Small intestine (tissue), 7 donors: ENCODE measurements at regions not wholly inside any gene's neighbourhood (a gene's known extent, or its start where the extent isn't known, plus 50 kb on each side); places are given as distances from the start of the nearest gene placed in this dataset.

ENCODE experiments used
- DNase-seq, 2 donors: peaks; one replicate each; pipeline versions ENCODE4 v3.0.0 to v3.0.0-alpha.2; 2013
- FAIRE-seq: peaks from 2 replicates; lab custom pipeline; 2012; peaks lifted over from hg19 to GRCh38; lab: Jason Lieb, UNC
- H3K27ac ChIP-seq, 3 donors: one replicate each; pipeline ENCODE4 v1.5.1; 2013; ENCODE audit warnings: low read length in 2 of 3, mild to moderate bottlenecking in 2 of 3, control low read depth in 1 of 3, inconsistent platforms in 1 of 3, low read depth in 1 of 3, moderate library complexity in 1 of 3
- H3K27me3 ChIP-seq, 3 donors: one replicate each; pipeline ENCODE4 v1.6.1; 2013; ENCODE audit warnings: low read length in 3 of 3, inconsistent platforms in 1 of 3; ENCODE audit not compliant: control insufficient read depth in 3 of 3, insufficient read depth in 3 of 3
- H3K36me3 ChIP-seq, 3 donors: one replicate each; pipeline ENCODE4 v1.6.1; 2013; ENCODE audit warnings: low read length in 3 of 3, inconsistent platforms in 1 of 3, low read depth in 1 of 3, mild to moderate bottlenecking in 1 of 3, moderate library complexity in 1 of 3; ENCODE audit not compliant: control insufficient read depth in 3 of 3, insufficient read depth in 2 of 3
- H3K4me1 ChIP-seq, 3 donors: one replicate each; pipeline ENCODE4 v1.6.1; 2013; ENCODE audit warnings: low read length in 2 of 3, inconsistent platforms in 1 of 3, low read depth in 1 of 3, mild to moderate bottlenecking in 1 of 3, moderate library complexity in 1 of 3; ENCODE audit not compliant: control insufficient read depth in 3 of 3, insufficient read depth in 2 of 3
- H3K4me3 ChIP-seq, 3 donors: one replicate each; pipeline ENCODE4 v1.5.1; 2013; ENCODE audit warnings: low read length in 3 of 3, control low read depth in 1 of 3, inconsistent platforms in 1 of 3, low read depth in 1 of 3, mild to moderate bottlenecking in 1 of 3, moderate library complexity in 1 of 3
- H3K9me3 ChIP-seq, 2 donors: one replicate each; pipeline ENCODE4 v1.6.1; 2013; ENCODE audit warnings: low read depth in 1 of 2, low read length in 1 of 2; ENCODE audit not compliant: control insufficient read depth in 2 of 2, insufficient read depth in 1 of 2
- WGBS, 3 donors: extraction: QIAGEN DNeasy Blood & Tissue Kit; methylation state at CpG; one replicate each; pipeline ENCODE4 v1.1.7; 2013; 5-methylcytosine and 5-hydroxymethylcytosine counted together
- donor health status: healthy with polysubstance abuse.
- donor health status: control.
- donor health status: control.
- donor health status: Bipolar disorder and iron deficiency.
- donor health status: healthy.

DNA sequence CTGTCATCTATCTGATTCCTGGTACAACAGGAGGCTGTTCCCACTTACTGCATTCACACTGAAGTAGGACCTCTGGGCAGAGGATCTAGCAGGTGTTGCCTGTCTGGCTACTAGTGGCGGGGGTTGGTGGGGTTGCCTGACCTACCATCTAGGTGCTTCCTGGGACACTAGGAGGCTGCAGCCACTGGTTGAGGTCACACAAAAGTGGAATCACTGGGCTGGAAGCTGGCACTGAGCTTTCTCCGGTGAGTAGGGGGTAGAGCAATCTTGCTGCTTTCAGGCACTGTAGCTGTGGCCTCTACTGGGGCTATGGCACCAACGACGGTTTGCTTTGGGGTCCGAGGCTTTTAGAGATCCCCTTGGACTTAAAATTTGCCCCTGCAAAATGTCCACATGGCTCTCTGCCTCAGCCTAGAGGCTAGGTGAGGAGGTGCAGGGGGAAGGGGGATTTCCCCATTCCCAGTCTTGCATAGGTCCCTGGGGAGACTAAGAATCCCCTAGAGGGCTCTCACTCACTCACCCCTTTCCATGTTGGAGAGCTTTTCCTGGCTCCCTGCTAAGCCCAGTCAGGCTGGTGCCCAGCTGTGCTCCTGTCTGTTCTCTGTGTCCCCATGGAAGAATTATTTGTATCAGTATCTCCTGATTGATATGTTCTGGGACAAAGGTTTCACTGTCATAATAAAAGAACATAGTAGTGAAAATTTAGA lies 397.7 kb upstream of the EPHA6 start:
- Histone ChIP-seq H3K27me3 (no peaks in the 10 kb centered on the region), H3K4me1 (no peaks in the 10 kb centered on the region), H3K27ac (no peak overlapping the region), H3K9me3 (no peaks in the 10 kb centered on the region), H3K4me3 (no peak overlapping the region), H3K36me3 (no peaks in the 10 kb centered on the region)
- no peak for DNase-seq
- WGBS, 3 donors: 89 to 92% (median 91%) methylated on average over 5 of the region's 5 CpGs
- no peak for FAIRE-seq

GRCh38 chr3:96428097-96428496 lies 386.3 kb upstream of the EPHA6 start:
- no peak for FAIRE-seq

DNA sequence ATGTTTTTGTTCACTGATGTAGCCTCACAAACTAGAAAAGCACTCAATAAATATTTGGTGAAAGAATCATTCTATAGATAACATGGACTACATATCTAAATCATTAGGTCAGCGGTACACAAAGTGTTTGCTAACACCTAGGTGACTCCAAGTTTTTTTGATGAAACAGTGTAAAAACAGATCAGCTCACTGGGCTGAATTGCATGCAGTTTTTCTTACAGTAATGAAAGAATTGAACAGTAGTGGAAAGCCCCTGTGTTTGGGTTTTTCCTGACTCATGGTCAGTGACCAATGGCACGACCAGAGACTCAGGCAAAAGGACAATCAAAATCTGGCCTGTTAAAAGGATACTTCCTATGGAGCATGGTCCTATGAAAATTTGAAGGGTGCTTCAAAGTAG lies 384.3 kb upstream of the EPHA6 start:
- Histone ChIP-seq H3K4me3 (no peak overlapping the region), H3K27me3 (no peaks in the 10 kb centered on the region), H3K9me3 (no peaks in the 10 kb centered on the region), H3K27ac (no peak overlapping the region), H3K36me3 (no peaks in the 10 kb centered on the region), H3K4me1 (no peaks in the 10 kb centered on the region)
- FAIRE-seq (no peak), DNase-seq (no peak)
- WGBS, 3 donors: 46 to 70% (median 58%) methylated on average over 2 of the region's 2 CpGs

More at GRCh38 chr3:96428097-96428496, 386.3 kb upstream of the EPHA6 start:
- H3K36me3 ChIP-seq: no peaks in the 10 kb centered on the region
- H3K4me3 ChIP-seq: no peak overlapping the region
- no peaks in the 10 kb centered on the region for H3K9me3 ChIP-seq
- no peak overlapping the region for H3K27ac ChIP-seq
- H3K27me3 ChIP-seq: no peaks in the 10 kb centered on the region
- H3K4me1 ChIP-seq: no peaks in the 10 kb centered on the region
- DNase-seq: no peak

DNA sequence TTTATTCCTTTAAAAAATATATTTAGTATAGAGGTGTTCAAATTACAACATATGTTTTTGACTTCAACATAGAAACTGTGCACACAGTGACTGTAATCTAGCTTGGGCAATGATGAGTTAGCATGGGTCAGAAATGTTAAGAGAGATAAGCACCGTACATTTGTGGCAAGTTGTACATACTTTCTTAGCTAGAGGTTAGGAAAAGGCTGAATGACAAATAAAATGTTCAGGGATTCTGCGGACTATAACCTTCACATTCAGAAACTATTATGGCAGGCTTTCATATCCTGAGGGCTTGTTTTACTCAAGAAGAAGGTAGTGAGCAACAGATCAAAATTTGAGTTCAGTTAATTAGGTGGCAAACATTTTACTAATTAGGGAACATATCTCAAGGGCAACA lies 379.7 kb upstream of the EPHA6 start:
- no peaks in the 10 kb centered on the region for H3K4me1 ChIP-seq
- H3K27ac ChIP-seq: no peak overlapping the region
- no peak overlapping the region for H3K4me3 ChIP-seq
- 66 to 85% (median 78%) methylated on average over 2 of the region's 2 CpGs for WGBS, 3 donors
- no peaks in the 10 kb centered on the region for H3K36me3 ChIP-seq
- FAIRE-seq: no peak
- H3K27me3 ChIP-seq: no peaks in the 10 kb centered on the region
- DNase-seq: no peak
- H3K9me3 ChIP-seq: no peaks in the 10 kb centered on the region

- FAIRE-seq (no peak), DNase-seq (no peak)
- peaks cover 0 to 13% (median 3%) of the 10 kb centered on the region in 3 donors for H3K4me1 ChIP-seq
- no peak overlapping the region for H3K4me3 ChIP-seq
- no peaks in the 10 kb centered on the region for H3K27me3 ChIP-seq
- peak overlapping the region in 1 of 3 donors; percentile 75 for H3K27ac ChIP-seq
- no peaks in the 10 kb centered on the region for H3K9me3 ChIP-seq
- 35 to 54% (median 43%) methylated on average over 1 of the region's 1 CpG for WGBS, 3 donors
- H3K36me3 ChIP-seq: no peaks in the 10 kb centered on the region
These were observed 365.0 kb upstream of the EPHA6 start for GRCh38 chr3:96449346-96449745.

GRCh38 chr3:96449803-96450202 lies 364.6 kb upstream of the EPHA6 start:
- no peaks in the 10 kb centered on the region for H3K27me3 ChIP-seq
- no peaks in the 10 kb centered on the region for H3K9me3 ChIP-seq
- H3K4me3 ChIP-seq: no peak overlapping the region
- H3K4me1 ChIP-seq: peaks cover 0 to 13% (median 3%) of the 10 kb centered on the region in 3 donors
- 4 to 44% (median 17%) methylated on average over 4 of the region's 4 CpGs for WGBS, 3 donors
- H3K36me3 ChIP-seq: no peaks in the 10 kb centered on the region
- DNase-seq (peak; percentile 48 to 83), FAIRE-seq (no peak)
- H3K27ac ChIP-seq: peak overlapping the region in 1 of 3 donors; percentile 75

DNA sequence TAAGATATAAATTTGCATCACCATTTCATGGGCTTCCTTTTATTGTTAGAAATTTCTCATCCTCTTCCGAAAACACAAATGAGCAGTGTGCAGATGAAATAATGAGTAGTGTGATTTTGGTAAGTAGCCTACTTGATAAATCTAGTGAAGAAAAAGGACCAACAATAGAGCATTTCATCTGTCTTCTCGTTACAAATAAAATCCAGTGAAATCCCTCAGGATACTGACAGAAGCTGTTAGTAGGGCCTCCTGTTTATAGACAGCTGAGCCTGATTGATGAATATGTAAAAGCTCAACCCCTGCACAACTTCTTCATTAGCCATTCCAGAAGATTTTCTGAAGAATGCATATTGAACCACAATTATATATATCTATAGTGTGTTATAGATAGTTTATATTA lies 363.7 kb upstream of the EPHA6 start:
- Histone ChIP-seq H3K4me1 (peaks cover 0 to 13% (median 3%) of the 10 kb centered on the region in 3 donors), H3K27me3 (no peaks in the 10 kb centered on the region), H3K9me3 (no peaks in the 10 kb centered on the region), H3K4me3 (no peak overlapping the region), H3K27ac (no peak overlapping the region), H3K36me3 (no peaks in the 10 kb centered on the region)
- FAIRE-seq: no peak
- DNase-seq: no peak
- 78 to 86% (median 82%) methylated on average over 2 of the region's 2 CpGs for WGBS, 3 donors

GRCh38 chr3:96465521-96465920 lies 348.9 kb upstream of the EPHA6 start:
- DNase-seq: peak in 1 of 2 donors; percentile 11

DNA sequence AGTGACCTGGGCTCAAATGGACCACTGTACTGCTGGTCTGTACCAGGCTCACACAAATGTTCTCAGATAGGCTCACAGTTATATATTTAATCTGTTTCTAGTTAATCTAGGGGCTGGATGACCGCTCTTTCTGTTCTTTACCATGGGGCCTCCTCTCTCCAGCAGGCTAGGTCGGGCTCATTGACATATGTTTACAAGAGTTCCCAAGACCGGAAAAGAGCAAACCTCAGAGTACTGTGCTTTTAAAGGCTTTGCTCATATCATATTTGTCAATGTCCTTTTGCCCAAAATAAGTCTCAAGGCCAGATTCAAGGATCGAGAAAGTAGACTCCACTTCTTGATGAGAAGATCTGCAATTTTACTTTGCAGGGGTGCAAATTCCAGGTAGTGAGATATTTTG lies 348.0 kb upstream of the EPHA6 start:
- H3K27ac ChIP-seq: no peak overlapping the region
- no peaks in the 10 kb centered on the region for H3K36me3 ChIP-seq
- no peaks in the 10 kb centered on the region for H3K9me3 ChIP-seq
- no peak for DNase-seq
- 64 to 65% (median 64%) methylated on average over 4 of the region's 4 CpGs for WGBS, 3 donors
- FAIRE-seq: no peak
- H3K4me3 ChIP-seq: no peak overlapping the region
- H3K27me3 ChIP-seq: no peaks in the 10 kb centered on the region
- H3K4me1 ChIP-seq: no peaks in the 10 kb centered on the region

More at GRCh38 chr3:96465521-96465920, 348.9 kb upstream of the EPHA6 start:
- no peaks in the 10 kb centered on the region for H3K36me3 ChIP-seq
- H3K4me1 ChIP-seq: no peaks in the 10 kb centered on the region
- 13 to 59% (median 21%) methylated on average over 2 of the region's 2 CpGs for WGBS, 3 donors
- H3K9me3 ChIP-seq: no peaks in the 10 kb centered on the region
- FAIRE-seq: no peak
- H3K27ac ChIP-seq: no peak overlapping the region
- no peaks in the 10 kb centered on the region for H3K27me3 ChIP-seq
- H3K4me3 ChIP-seq: no peak overlapping the region
